ENCODE measurements at regions not wholly inside any gene's neighbourhood (a gene's known extent, or its start where the extent isn't known, plus 50 kb on each side); places are given as distances from the start of the nearest gene placed in this dataset.

- TF ChIP-seq SIN3A (IDR thresholded peaks at IDR 0.05; ENCODE audit: borderline replicate concordance, insufficient read depth, low read depth, low read length), result no peak
- TF ChIP-seq, protein P1, sequence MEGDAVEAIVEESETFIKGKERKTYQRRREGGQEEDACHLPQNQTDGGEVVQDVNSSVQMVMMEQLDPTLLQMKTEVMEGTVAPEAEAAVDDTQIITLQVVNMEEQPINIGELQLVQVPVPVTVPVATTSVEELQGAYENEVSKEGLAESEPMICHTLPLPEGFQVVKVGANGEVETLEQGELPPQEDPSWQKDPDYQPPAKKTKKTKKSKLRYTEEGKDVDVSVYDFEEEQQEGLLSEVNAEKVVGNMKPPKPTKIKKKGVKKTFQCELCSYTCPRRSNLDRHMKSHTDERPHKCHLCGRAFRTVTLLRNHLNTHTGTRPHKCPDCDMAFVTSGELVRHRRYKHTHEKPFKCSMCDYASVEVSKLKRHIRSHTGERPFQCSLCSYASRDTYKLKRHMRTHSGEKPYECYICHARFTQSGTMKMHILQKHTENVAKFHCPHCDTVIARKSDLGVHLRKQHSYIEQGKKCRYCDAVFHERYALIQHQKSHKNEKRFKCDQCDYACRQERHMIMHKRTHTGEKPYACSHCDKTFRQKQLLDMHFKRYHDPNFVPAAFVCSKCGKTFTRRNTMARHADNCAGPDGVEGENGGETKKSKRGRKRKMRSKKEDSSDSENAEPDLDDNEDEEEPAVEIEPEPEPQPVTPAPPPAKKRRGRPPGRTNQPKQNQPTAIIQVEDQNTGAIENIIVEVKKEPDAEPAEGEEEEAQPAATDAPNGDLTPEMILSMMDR (IDR thresholded peaks at IDR 0.05), result no peak
- TF ChIP-seq, protein P2, sequence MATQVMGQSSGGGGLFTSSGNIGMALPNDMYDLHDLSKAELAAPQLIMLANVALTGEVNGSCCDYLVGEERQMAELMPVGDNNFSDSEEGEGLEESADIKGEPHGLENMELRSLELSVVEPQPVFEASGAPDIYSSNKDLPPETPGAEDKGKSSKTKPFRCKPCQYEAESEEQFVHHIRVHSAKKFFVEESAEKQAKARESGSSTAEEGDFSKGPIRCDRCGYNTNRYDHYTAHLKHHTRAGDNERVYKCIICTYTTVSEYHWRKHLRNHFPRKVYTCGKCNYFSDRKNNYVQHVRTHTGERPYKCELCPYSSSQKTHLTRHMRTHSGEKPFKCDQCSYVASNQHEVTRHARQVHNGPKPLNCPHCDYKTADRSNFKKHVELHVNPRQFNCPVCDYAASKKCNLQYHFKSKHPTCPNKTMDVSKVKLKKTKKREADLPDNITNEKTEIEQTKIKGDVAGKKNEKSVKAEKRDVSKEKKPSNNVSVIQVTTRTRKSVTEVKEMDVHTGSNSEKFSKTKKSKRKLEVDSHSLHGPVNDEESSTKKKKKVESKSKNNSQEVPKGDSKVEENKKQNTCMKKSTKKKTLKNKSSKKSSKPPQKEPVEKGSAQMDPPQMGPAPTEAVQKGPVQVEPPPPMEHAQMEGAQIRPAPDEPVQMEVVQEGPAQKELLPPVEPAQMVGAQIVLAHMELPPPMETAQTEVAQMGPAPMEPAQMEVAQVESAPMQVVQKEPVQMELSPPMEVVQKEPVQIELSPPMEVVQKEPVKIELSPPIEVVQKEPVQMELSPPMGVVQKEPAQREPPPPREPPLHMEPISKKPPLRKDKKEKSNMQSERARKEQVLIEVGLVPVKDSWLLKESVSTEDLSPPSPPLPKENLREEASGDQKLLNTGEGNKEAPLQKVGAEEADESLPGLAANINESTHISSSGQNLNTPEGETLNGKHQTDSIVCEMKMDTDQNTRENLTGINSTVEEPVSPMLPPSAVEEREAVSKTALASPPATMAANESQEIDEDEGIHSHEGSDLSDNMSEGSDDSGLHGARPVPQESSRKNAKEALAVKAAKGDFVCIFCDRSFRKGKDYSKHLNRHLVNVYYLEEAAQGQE (IDR thresholded peaks at IDR 0.05; ENCODE audit: insufficient read depth in 1 of 2, low read depth in 2 of 2, low read length in 1 of 2), result no peak
Observed at GRCh38 chr6:112470376-112470775, 123.2 kb downstream of the RFPL4B start.
